GM12873 (cell line): ENCODE measurements at regions not wholly inside any gene's neighbourhood (a gene's known extent, or its start where the extent isn't known, plus 50 kb on each side); places are given as distances from the start of the nearest gene placed in this dataset.

Experiments used
- CTCF ChIP-seq: IDR thresholded peaks from 2 replicates; pipeline ENCODE4 v1.5.1; 2012; ENCODE audit warnings: low read depth, mild to moderate bottlenecking, moderate library complexity, low read length, control low read depth; ENCODE audit not compliant: insufficient read depth; ENCODE audit errors: missing control alignments

GRCh38 chr1:79839882-79840281, 833.4 kb upstream of the ADGRL4 start:
- no peak for TF ChIP-seq CTCF

- no peak for TF ChIP-seq CTCF
Measured at GRCh38 chr1:79827446-79827845, 820.9 kb upstream of the ADGRL4 start.

GRCh38 chr1:79825551-79825950, 819.0 kb upstream of the ADGRL4 start:
- TF ChIP-seq CTCF = no peak

DNA sequence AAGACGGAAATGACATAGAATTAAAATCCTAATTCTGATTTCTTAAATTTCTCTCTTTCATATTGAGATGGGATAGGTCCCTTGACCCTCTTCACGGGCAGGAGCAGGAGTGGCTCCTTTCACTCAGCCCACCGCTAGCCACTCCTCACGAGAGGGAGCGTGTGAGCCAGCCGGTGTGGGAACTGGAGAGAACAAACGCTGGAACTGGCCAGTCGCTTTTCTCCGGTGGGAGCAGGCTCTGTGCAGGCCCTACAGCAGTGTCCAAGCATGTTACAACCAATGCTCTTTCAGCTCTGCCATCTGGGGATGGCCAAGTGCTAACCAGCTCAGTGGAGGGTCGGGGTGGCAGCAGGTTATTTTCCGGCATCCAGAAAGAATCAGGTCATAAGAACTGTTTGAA, 815.5 kb upstream of the ADGRL4 start:
- TF ChIP-seq CTCF = no peak

DNA sequence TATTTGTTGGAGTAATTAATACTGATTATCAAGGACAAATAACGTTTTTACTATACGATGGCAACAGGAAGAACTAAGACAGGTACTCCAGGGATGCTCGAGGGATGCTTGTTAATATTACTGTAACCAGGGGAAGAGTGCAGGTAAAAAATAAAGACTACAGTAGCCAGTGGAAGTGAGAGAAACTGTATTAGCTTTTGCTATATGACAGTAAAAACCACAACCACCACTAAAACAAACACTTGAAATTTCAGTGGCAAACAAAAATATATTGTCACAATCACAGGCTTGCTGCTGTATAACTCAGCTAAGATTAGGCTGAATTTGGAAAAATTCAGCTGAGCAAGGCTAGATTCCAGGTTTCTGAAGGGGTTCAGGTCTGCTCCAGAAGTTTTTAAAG, 812.6 kb upstream of the ADGRL4 start:
- TF ChIP-seq CTCF = no peak

GRCh38 chr1:79817031-79817560, 810.6 kb upstream of the ADGRL4 start:
- no peak for TF ChIP-seq CTCF

DNA sequence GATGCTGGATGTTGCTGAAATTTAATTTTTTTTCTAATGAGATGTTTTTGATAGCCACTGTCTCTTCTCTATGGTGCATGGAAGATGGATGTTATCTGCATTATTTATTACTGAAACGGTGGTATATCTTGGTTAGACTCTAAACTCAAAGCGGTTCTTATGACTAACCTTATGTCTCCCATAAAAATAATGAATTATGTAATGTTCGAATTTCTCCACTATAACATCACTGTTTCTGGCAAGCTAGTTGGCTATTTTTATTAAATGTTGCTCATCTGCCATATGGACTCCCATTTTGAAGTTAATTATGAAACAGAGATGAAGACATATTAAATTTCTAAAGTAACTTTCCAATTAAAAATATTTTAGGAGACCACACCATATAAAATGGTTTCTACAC, 808.6 kb upstream of the ADGRL4 start:
- TF ChIP-seq CTCF = no peak

GRCh38 chr1:79811173-79811572, 804.6 kb upstream of the ADGRL4 start:
- TF ChIP-seq CTCF = no peak
